Prostate gland (tissue), 2 donors: ENCODE measurements at regions not wholly inside any gene's neighbourhood (a gene's known extent, or its start where the extent isn't known, plus 50 kb on each side); places are given as distances from the start of the nearest gene placed in this dataset.

ENCODE experiments used
- CTCF ChIP-seq, 4 experiments: fragments of 200-600 bp in 2 of 4; fragments of 450-650 bp in 2 of 4; sonication (generic) in 2 of 4; IDR thresholded peaks; 1 replicate in 3 of 4; 2 replicates in 1 of 4; pipeline ENCODE4 v1.5.1; 2016 to 2019; ENCODE audit warnings: antibody characterized with exemption in 4 of 4, mild to moderate bottlenecking in 2 of 4, moderate library complexity in 2 of 4
- POLR2A ChIP-seq: fragments of 450-650 bp; IDR thresholded peaks from one replicate; pipeline ENCODE4 v1.6.1; 2016; ENCODE audit warnings: antibody characterized with exemption, mild to moderate bottlenecking
- POLR2AphosphoS5 ChIP-seq: sonication (generic); formaldehyde crosslinking; IDR thresholded peaks from one replicate; pipeline ENCODE4 v1.6.1; 2017; ENCODE audit warnings: antibody characterized with exemption

DNA sequence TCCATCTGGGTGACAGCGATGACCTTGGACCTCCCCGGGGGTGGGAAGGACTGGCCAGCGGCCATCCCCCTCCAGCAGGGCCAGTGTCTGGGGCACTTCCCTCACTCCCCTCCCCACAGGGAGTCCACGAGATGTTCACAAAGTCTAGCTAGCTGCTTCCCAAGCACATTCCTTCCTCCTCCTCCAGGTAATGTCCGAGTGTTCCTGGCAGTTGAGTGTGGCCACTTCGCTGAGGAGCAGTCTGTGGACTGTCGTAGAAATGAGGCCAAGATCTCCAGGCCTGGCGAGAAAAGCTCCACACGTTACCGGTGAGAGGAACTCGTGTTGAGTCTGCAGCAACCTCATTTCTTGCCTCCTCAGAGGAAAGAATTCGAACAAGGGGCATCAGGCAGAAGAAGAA, 425.5 kb downstream of the BRD1 start:
- TF ChIP-seq POLR2AphosphoS5 (no peak), CTCF (IDR thresholded peaks at IDR 0.05) (no peak), POLR2A (no peak)
